ENCODE measurements at regions not wholly inside any gene's neighbourhood (a gene's known extent, or its start where the extent isn't known, plus 50 kb on each side); places are given as distances from the start of the nearest gene placed in this dataset.

- no peak for ATAC-seq (ENCODE audit: low FRiP score)
- Histone ChIP-seq H3K9me3 (ENCODE audit: control insufficient read depth, low read length) (no peaks in the 10 kb centered on the region), H3K27me3 (ENCODE audit: control insufficient read depth in 1 of 2, insufficient read depth in 2 of 2, low read length in 1 of 2) (no peaks in the 10 kb centered on the region), H3K36me3 (ENCODE audit: control insufficient read depth in 1 of 2, insufficient read depth in 2 of 2, low read length in 1 of 2) (no peaks in the 10 kb centered on the region), H3K4me1 (ENCODE audit: control insufficient read depth in 1 of 2, insufficient read depth in 2 of 2, low read length in 2 of 2) (peaks cover 1 to 5% of the 10 kb centered on the region in 2 donors), H3K4me3 (ENCODE audit: low read length in 2 of 2) (no peak overlapping the region), H3K27ac (ENCODE audit: low read depth in 1 of 2, low read length in 2 of 2) (no peak overlapping the region)
- DNase-seq, result no peak
- 91 to 95% methylated on average over 2 of the region's 2 CpGs for WGBS, 2 donors
- intact Hi-C loops (cut with DNase I), result no loop called here
Observed at GRCh38 chr2:225781145-225781544, 381.6 kb downstream of the NYAP2 start.

GRCh38 chr2:225779829-225780228 is 380.3 kb downstream of the NYAP2 start:
- Histone ChIP-seq H3K27ac (ENCODE audit: low read depth in 1 of 2, low read length in 2 of 2) (no peak overlapping the region), H3K27me3 (ENCODE audit: control insufficient read depth in 1 of 2, insufficient read depth in 2 of 2, low read length in 1 of 2) (no peaks in the 10 kb centered on the region), H3K36me3 (ENCODE audit: control insufficient read depth in 1 of 2, insufficient read depth in 2 of 2, low read length in 1 of 2) (no peaks in the 10 kb centered on the region), H3K9me3 (ENCODE audit: control insufficient read depth, low read length) (no peaks in the 10 kb centered on the region), H3K4me3 (ENCODE audit: low read length in 2 of 2) (no peak overlapping the region), H3K4me1 (ENCODE audit: control insufficient read depth in 1 of 2, insufficient read depth in 2 of 2, low read length in 2 of 2) (peaks cover 1 to 5% of the 10 kb centered on the region in 2 donors)
- intact Hi-C loops (cut with DNase I), result no loop called here
- no peak for DNase-seq
- peak; percentile 52 for ATAC-seq (ENCODE audit: low FRiP score)
- 41 to 52% methylated on average over 1 of the region's 1 CpG for WGBS, 2 donors

- intact Hi-C loops (cut with DNase I), result no loop called here
- H3K4me1 ChIP-seq (ENCODE audit: control insufficient read depth in 1 of 2, insufficient read depth in 2 of 2, low read length in 2 of 2), result peaks cover 2 to 3% of the 10 kb centered on the region in 2 donors
- no peaks in the 10 kb centered on the region for H3K9me3 ChIP-seq (ENCODE audit: control insufficient read depth, low read length)
- 3 to 7% methylated on average over 2 of the region's 2 CpGs for WGBS, 2 donors
- H3K27ac ChIP-seq (ENCODE audit: low read depth in 1 of 2, low read length in 2 of 2), result no peak overlapping the region
- no peak overlapping the region for H3K4me3 ChIP-seq (ENCODE audit: low read length in 2 of 2)
- H3K36me3 ChIP-seq (ENCODE audit: control insufficient read depth in 1 of 2, insufficient read depth in 2 of 2, low read length in 1 of 2), result no peaks in the 10 kb centered on the region
- ATAC-seq (ENCODE audit: low FRiP score), result no peak
- DNase-seq, result no peak
- no peaks in the 10 kb centered on the region for H3K27me3 ChIP-seq (ENCODE audit: control insufficient read depth in 1 of 2, insufficient read depth in 2 of 2, low read length in 1 of 2)
Observed at GRCh38 chr2:225773148-225773547, 373.6 kb downstream of the NYAP2 start.

- Histone ChIP-seq H3K27me3 (ENCODE audit: control insufficient read depth in 1 of 2, insufficient read depth in 2 of 2, low read length in 1 of 2) (no peaks in the 10 kb centered on the region), H3K27ac (ENCODE audit: low read depth in 1 of 2, low read length in 2 of 2) (no peak overlapping the region)
- no peak for DNase-seq
Observed at GRCh38 chr2:225771701-225772100, 372.2 kb downstream of the NYAP2 start.

GRCh38 chr2:225768741-225769140 is 369.2 kb downstream of the NYAP2 start:
- Histone ChIP-seq H3K27ac (ENCODE audit: low read depth in 1 of 2, low read length in 2 of 2) (no peak overlapping the region), H3K27me3 (ENCODE audit: control insufficient read depth in 1 of 2, insufficient read depth in 2 of 2, low read length in 1 of 2) (no peaks in the 10 kb centered on the region), H3K4me3 (ENCODE audit: low read length in 2 of 2) (no peak overlapping the region), H3K4me1 (ENCODE audit: control insufficient read depth in 1 of 2, insufficient read depth in 2 of 2, low read length in 2 of 2) (peaks cover 2 to 3% of the 10 kb centered on the region in 2 donors), H3K36me3 (ENCODE audit: control insufficient read depth in 1 of 2, insufficient read depth in 2 of 2, low read length in 1 of 2) (no peaks in the 10 kb centered on the region), H3K9me3 (ENCODE audit: control insufficient read depth, low read length) (no peaks in the 10 kb centered on the region)
- no peak for DNase-seq
- ATAC-seq (ENCODE audit: low FRiP score), result peak; percentile 20
- intact Hi-C loops (cut with DNase I), result no loop called here
- 96 to 98% methylated on average over 3 of the region's 3 CpGs for WGBS, 2 donors

More at GRCh38 chr2:225771701-225772100, 372.2 kb downstream of the NYAP2 start:
- no peak for ATAC-seq (ENCODE audit: low FRiP score)
- Histone ChIP-seq H3K9me3 (ENCODE audit: control insufficient read depth, low read length) (no peaks in the 10 kb centered on the region), H3K4me3 (ENCODE audit: low read length in 2 of 2) (no peak overlapping the region), H3K36me3 (ENCODE audit: control insufficient read depth in 1 of 2, insufficient read depth in 2 of 2, low read length in 1 of 2) (no peaks in the 10 kb centered on the region), H3K4me1 (ENCODE audit: control insufficient read depth in 1 of 2, insufficient read depth in 2 of 2, low read length in 2 of 2) (peaks cover 2 to 3% of the 10 kb centered on the region in 2 donors)
- intact Hi-C loops (cut with DNase I), result no loop called here
- 95 to 98% methylated on average over 2 of the region's 2 CpGs for WGBS, 2 donors

- Histone ChIP-seq H3K27me3 (ENCODE audit: control insufficient read depth in 1 of 2, insufficient read depth in 2 of 2, low read length in 1 of 2) (no peaks in the 10 kb centered on the region), H3K9me3 (ENCODE audit: control insufficient read depth, low read length) (no peaks in the 10 kb centered on the region), H3K27ac (ENCODE audit: low read depth in 1 of 2, low read length in 2 of 2) (peak overlapping the region in 1 of 2 donors; percentile 39), H3K4me3 (ENCODE audit: low read length in 2 of 2) (no peak overlapping the region), H3K4me1 (ENCODE audit: control insufficient read depth in 1 of 2, insufficient read depth in 2 of 2, low read length in 2 of 2) (peaks cover 0 to 2% of the 10 kb centered on the region in 2 donors), H3K36me3 (ENCODE audit: control insufficient read depth in 1 of 2, insufficient read depth in 2 of 2, low read length in 1 of 2) (no peaks in the 10 kb centered on the region)
- DNase-seq, result no peak
- intact Hi-C loops (cut with DNase I), result no loop called here
- peak; percentile 6 for ATAC-seq (ENCODE audit: low FRiP score)
- 4 to 6% methylated on average over 5 of the region's 5 CpGs for WGBS, 2 donors
Observed at GRCh38 chr2:225766431-225766830, 366.9 kb downstream of the NYAP2 start.

GRCh38 chr2:225765820-225766219 is 366.3 kb downstream of the NYAP2 start:
- Histone ChIP-seq H3K4me3 (ENCODE audit: low read length in 2 of 2) (no peak overlapping the region), H3K36me3 (ENCODE audit: control insufficient read depth in 1 of 2, insufficient read depth in 2 of 2, low read length in 1 of 2) (no peaks in the 10 kb centered on the region), H3K27me3 (ENCODE audit: control insufficient read depth in 1 of 2, insufficient read depth in 2 of 2, low read length in 1 of 2) (no peaks in the 10 kb centered on the region), H3K9me3 (ENCODE audit: control insufficient read depth, low read length) (no peaks in the 10 kb centered on the region), H3K4me1 (ENCODE audit: control insufficient read depth in 1 of 2, insufficient read depth in 2 of 2, low read length in 2 of 2) (peaks cover 0 to 2% of the 10 kb centered on the region in 2 donors), H3K27ac (ENCODE audit: low read depth in 1 of 2, low read length in 2 of 2) (no peak overlapping the region)
- WGBS, 2 donors, result 20 to 46% methylated on average over 1 of the region's 1 CpG
- DNase-seq (no peak), ATAC-seq (ENCODE audit: low FRiP score) (peak; percentile 12)
- intact Hi-C loops (cut with DNase I), result no loop called here

- H3K4me1 ChIP-seq (ENCODE audit: control insufficient read depth in 1 of 2, insufficient read depth in 2 of 2, low read length in 2 of 2), result no peaks in the 10 kb centered on the region
- DNase-seq (no peak), ATAC-seq (ENCODE audit: low FRiP score) (no peak)
- no peaks in the 10 kb centered on the region for H3K27me3 ChIP-seq (ENCODE audit: control insufficient read depth in 1 of 2, insufficient read depth in 2 of 2, low read length in 1 of 2)
- H3K9me3 ChIP-seq (ENCODE audit: control insufficient read depth, low read length), result no peaks in the 10 kb centered on the region
- peak overlapping the region in 1 of 2 donors; percentile 30 for H3K27ac ChIP-seq (ENCODE audit: low read depth in 1 of 2, low read length in 2 of 2)
- intact Hi-C loops (cut with DNase I), result no loop called here
- WGBS, 2 donors, result 87 to 88% methylated on average over 5 of the region's 5 CpGs
- H3K4me3 ChIP-seq (ENCODE audit: low read length in 2 of 2), result no peak overlapping the region
- H3K36me3 ChIP-seq (ENCODE audit: control insufficient read depth in 1 of 2, insufficient read depth in 2 of 2, low read length in 1 of 2), result no peaks in the 10 kb centered on the region
Observed at GRCh38 chr2:225764346-225764745, 364.8 kb downstream of the NYAP2 start.

- no peaks in the 10 kb centered on the region for H3K36me3 ChIP-seq (ENCODE audit: control insufficient read depth in 1 of 2, insufficient read depth in 2 of 2, low read length in 1 of 2)
- DNase-seq (no peak), ATAC-seq (ENCODE audit: low FRiP score) (no peak)
- 86 to 88% methylated on average over 2 of the region's 2 CpGs for WGBS, 2 donors
- H3K27ac ChIP-seq (ENCODE audit: low read depth in 1 of 2, low read length in 2 of 2), result no peak overlapping the region
- H3K27me3 ChIP-seq (ENCODE audit: control insufficient read depth in 1 of 2, insufficient read depth in 2 of 2, low read length in 1 of 2), result no peaks in the 10 kb centered on the region
- no peak overlapping the region for H3K4me3 ChIP-seq (ENCODE audit: low read length in 2 of 2)
- intact Hi-C loops (cut with DNase I), result no loop called here
- H3K4me1 ChIP-seq (ENCODE audit: control insufficient read depth in 1 of 2, insufficient read depth in 2 of 2, low read length in 2 of 2), result no peaks in the 10 kb centered on the region
- no peaks in the 10 kb centered on the region for H3K9me3 ChIP-seq (ENCODE audit: control insufficient read depth, low read length)
Observed at GRCh38 chr2:225763711-225764110, 364.2 kb downstream of the NYAP2 start.
